ENCODE measurements at regions not wholly inside any gene's neighbourhood (a gene's known extent, or its start where the extent isn't known, plus 50 kb on each side); places are given as distances from the start of the nearest gene placed in this dataset.
"Not testable (repeated sequence)": the region's sequence is repeated elsewhere in the genome, so short reads cannot be mapped to it uniquely, and the experiment has no call there.

DNA sequence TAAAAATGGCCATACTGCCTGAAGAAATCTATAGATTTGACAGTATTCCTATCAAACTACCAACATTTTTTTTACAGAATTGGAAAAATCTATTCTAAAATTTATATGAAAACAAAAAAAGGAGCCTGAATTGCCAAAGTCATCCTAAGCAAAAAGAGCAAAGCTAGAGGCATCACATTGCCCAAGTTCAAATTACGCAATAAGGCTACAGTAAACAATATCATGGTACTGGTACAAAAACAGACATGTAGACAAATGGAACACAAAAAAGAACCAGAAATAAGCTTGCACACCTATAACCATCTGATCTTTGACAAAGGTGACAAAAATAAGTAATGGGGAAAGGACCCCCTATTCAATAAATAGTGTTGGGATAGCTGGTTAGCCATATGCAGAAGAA lies 50.2 kb upstream of the THSD7B start:
- DNase-seq: no peak

GRCh38 chr2:136714452-136714951 lies 50.8 kb upstream of the THSD7B start:
- no peak for DNase-seq

GRCh38 chr2:136713739-136714138 lies 51.6 kb upstream of the THSD7B start:
- no peak for DNase-seq

GRCh38 chr2:136705336-136705735 lies 60.0 kb upstream of the THSD7B start:
- no peak for DNase-seq

- no peak for DNase-seq
Measured at GRCh38 chr2:136703214-136703613, 62.1 kb upstream of the THSD7B start.

- no peak for DNase-seq
Measured at GRCh38 chr2:136696438-136696837, 68.9 kb upstream of the THSD7B start.

GRCh38 chr2:136693966-136694365 lies 71.4 kb upstream of the THSD7B start:
- DNase-seq: no peak

DNA sequence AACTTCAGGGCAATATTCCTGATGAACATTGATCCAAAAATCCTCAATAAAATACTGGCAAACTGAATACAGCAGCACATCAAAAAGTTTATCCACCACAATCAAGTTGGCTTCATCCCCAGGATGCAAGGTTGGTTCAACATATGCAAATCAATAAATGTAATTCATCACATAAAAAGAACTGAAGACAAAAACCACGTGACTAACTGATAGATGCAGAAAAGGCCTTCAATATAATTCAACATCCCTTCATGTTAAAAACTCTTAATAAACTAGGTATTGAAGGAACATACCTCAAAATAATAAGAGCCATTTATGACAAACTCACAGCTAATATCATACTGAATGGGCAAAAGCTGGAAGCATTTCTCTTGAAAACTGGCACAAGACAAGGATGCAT lies 85.3 kb upstream of the THSD7B start:
- not testable (repeated sequence) for DNase-seq

DNA sequence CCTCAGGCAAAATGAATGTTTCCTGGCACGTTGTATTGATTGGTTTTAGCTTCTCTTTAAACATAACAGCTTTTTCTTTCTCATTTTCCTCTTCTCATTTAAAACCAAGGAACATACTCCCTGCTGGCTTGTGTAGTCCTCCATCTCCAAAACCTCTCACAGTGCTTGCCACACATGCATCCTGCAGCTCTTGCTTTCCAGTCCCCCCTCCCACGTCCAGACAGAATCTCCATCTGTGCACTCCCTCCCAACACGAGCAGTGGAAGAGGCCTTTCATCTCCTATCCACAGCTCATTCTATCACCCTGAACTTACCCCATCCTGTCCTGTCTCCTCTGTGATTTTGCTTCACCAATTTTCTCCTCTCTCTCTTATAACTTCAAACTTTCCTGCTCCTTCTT lies 99.6 kb upstream of the THSD7B start:
- DNase-seq: no peak

DNA sequence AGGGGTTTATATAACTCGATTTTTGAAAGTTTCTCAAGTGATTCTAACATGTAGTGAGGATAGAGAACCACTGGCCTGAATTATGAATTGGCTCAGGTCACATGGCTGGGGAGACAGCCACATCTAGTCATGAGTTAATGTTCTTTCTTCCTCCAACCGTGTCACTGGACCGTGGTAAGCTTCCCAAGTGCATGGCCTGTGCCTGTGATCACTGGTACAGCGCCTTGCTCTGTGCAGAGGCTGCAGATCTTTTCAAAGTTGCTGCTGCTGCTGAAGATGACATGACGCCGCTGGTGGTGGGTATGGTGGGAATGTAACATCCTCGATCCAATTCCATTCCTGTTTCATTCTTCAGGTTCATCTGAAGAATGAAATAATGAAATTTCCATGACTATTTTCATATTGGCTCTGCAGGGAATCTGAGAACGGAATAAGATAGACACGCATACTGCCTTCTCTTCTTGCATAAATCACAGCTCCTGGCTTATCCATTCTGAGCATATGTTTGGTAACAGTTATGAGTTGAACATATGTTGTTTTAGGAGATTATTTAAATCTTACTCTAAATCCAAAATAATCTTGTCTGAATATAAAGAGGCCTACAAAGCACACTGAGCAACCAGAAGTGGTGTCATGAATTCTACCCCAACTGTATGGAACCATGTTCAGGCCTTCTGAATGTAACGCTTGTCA lies 100.5 kb upstream of the THSD7B start:
- DNase-seq: no peak

DNA sequence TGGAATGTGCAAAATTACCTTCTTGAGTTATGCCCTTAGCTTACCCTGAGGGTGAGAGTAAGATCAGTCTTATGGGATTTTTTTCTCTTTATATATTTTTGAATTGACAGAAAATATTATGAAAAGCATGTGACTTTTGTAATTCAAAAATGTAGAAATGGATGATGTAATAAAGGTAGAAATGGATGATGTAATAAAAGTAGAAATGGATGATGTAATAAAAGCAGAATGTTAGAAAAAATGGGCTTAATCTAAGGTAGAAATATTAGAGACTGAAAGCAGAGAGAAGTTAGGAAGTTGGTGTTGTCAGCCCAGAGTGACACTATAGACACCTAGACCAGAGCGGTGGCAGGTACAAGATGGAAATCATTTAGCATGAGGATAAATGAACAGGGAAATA lies 107.1 kb upstream of the THSD7B start:
- DNase-seq: no peak

GRCh38 chr2:136653861-136654260 lies 111.5 kb upstream of the THSD7B start:
- no peak for DNase-seq

- DNase-seq: no peak
Measured at GRCh38 chr2:136651456-136652010, 113.8 kb upstream of the THSD7B start.

DNA sequence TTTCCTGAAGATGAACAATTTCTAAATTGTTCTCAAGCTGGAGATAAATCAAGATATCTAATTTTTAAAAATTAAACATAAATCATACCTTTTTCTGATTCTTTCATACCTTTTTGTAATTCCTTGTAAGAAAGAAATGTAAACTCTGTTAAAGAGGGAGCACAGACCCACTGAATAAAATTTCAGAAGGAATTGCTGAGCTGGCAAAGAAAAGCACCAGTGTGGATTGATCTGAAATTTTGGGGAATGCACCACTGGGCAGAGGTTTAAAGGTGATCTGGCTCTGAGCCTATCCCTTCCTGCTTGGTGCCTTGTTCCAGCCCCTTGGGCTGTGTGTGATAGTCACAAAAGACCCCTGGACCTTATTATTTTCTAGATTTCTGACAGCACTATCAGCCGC lies 118.3 kb upstream of the THSD7B start:
- DNase-seq: no peak

GRCh38 chr2:136645236-136645828 lies 120.0 kb upstream of the THSD7B start:
- no peak for DNase-seq

DNA sequence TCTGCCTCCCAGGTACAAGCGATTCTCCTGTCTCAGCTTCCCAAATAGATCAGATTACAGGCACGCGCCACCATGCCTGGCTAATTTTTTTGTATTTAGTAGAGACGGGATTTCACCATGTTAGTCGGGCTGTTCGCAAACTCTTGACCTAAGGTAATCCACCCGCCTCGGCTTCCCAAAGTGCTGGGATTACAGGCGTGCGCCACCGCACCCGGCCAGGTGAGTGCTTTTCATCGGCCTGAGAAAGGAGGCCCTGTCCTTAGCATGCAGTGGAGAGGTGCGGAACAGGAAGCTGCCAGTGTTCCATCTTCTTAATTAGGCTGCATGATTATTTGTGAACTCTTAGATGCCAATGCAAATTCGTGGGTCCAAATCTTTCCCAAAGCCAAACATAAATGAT lies 125.7 kb upstream of the THSD7B start:
- no peak for DNase-seq

GRCh38 chr2:136638193-136638592 lies 127.2 kb upstream of the THSD7B start:
- DNase-seq: no peak

DNA sequence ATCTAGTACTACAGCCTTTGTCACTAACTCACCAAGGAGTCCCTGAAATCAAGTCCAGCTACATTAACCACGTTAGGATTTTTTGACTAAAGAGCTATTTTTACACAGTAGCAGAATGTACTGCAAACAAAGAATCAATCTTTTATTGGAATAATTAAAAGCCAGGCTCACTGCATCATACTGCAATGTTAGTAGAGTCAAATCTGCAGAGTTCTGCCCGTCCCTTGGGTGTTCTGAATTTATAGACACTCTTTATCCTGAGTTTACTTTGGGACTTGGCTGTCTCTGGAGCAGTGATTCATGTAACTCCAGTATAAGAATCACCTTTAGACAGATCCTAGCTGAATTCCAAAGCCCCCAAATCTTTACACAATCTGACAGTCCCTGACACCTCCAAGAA lies 127.9 kb upstream of the THSD7B start:
- DNase-seq: no peak

DNA sequence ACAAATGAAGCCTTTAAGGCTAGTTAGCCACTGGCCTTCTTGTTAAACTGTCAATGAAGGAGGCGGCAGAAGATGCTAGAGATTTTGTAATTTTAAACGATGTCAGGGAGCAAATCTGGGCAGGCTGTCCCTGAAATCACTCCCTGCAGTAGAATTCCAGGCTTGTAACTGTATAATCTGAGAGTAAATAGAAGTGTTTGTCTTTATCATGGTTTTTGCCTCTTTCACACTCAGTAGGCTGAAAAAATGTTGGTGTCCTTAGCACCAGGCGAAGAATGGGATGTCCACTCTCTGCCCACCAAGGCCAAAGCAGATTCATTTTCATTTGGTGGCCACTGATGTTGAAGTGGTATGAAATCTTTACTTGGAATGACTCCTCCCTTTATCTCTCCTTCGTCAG lies 136.9 kb upstream of the THSD7B start:
- no peak for DNase-seq

DNA sequence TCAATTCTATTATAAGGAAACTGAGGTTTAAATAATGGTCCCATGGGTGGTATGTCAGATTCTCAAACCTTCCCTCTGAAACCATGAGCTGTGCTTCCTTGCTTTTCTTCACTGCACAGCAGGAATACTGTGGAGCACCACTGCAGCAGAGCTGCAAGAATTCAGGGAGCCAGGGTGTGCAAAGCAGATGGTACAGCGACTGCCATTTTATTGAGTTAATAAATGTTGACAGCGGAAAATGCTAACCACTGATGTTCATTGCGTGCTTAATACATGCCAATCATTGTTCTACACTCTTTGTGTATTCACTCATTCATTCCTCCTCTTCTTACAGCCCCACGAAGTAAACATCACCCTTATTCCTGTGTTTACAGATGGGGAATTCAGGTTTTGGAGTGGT lies 152.2 kb upstream of the THSD7B start:
- DNase-seq: no peak

GRCh38 chr2:136612079-136612478 lies 153.3 kb upstream of the THSD7B start:
- no peak for DNase-seq

DNA sequence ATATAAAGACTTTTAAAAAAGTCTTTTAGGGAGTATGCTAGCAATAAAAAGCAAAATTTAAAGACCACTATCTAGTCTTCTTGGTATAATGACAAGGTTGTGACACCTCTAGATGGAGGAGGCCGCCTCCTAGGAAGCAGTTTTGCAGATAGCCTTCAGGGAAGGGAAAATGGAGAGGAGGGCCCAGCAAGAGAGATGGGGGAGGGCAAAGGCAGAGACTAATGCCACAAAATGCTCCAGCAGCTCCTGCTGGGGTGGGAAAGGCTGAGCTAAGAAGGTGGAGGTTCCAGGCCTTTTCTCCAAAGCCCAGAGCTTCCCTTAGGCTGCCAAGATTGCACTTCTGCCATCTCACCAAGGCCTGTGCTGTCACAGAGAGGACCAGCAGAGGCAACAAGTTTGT lies 153.9 kb upstream of the THSD7B start:
- no peak for DNase-seq

DNA sequence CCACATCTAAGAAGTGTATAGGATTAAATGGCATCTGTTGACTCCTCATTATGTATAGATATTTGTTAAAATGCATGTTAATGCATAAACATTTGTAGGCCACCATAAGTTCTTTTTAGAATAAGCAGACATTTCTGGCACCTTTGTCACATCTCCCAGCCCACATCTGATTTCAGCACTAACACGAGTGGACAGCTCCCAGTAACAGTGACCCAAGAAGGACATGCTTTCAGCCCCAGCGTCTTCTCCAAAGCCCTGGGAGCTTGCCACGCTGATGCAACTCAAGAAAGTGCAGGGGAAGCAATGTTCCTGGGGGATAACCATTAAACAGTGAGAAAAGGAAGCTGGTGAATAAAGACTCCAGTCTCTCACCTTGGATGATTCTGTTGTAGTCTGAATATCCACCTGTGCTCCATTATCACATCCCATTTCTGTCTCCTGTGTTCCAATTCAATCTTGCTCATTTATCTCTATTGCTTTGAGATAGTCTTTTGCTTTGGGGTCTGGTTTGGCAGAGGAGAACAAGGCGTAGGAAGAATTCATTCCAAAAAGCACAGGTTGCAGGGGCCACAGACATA lies 182.6 kb upstream of the THSD7B start:
- DNase-seq: no peak

- DNase-seq: no peak
Measured at GRCh38 chr2:136572335-136572734, 193.0 kb upstream of the THSD7B start.

Measured in COR-L47 (cell line).